ENCODE measurements at regions not wholly inside any gene's neighbourhood (a gene's known extent, or its start where the extent isn't known, plus 50 kb on each side); places are given as distances from the start of the nearest gene placed in this dataset.

DNA sequence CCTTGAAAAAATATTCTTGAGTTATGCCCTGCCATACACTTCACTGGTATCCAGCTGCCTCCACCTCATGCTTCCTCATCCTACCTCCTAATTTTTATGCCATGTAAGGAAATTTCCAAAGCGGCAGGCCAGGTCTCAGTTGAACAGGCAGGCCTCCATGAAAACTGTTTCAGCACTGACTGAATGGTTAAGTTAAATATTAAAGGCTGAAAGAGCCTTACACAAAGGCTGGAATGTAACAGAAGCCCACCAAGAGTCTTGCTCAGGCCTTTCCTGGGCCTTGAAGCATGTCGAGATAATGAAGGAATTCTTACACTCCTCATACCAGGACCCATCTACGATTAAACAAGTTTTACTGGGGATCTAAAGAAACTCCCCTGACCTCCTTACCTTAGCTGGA is 359.6 kb upstream of the NOCT start:
- TF ChIP-seq, protein P1, sequence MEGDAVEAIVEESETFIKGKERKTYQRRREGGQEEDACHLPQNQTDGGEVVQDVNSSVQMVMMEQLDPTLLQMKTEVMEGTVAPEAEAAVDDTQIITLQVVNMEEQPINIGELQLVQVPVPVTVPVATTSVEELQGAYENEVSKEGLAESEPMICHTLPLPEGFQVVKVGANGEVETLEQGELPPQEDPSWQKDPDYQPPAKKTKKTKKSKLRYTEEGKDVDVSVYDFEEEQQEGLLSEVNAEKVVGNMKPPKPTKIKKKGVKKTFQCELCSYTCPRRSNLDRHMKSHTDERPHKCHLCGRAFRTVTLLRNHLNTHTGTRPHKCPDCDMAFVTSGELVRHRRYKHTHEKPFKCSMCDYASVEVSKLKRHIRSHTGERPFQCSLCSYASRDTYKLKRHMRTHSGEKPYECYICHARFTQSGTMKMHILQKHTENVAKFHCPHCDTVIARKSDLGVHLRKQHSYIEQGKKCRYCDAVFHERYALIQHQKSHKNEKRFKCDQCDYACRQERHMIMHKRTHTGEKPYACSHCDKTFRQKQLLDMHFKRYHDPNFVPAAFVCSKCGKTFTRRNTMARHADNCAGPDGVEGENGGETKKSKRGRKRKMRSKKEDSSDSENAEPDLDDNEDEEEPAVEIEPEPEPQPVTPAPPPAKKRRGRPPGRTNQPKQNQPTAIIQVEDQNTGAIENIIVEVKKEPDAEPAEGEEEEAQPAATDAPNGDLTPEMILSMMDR (IDR thresholded peaks at IDR 0.05): no peak
- TF ChIP-seq POLR2A (IDR thresholded peaks at IDR 0.05) (no peak), EP300 (IDR thresholded peaks at IDR 0.05) (no peak)
